Thyroid gland (tissue), 4 donors: ENCODE measurements at regions not wholly inside any gene's neighbourhood (a gene's known extent, or its start where the extent isn't known, plus 50 kb on each side); places are given as distances from the start of the nearest gene placed in this dataset.

Experiments used
- POLR2A ChIP-seq, 2 donors: fragments of 450-650 bp; IDR thresholded peaks; one replicate each; pipeline ENCODE4 v1.6.1; 2017; ENCODE audit warnings: antibody characterized with exemption in 2 of 2, mild to moderate bottlenecking in 2 of 2, moderate library complexity in 1 of 2
- TF ChIP-seq, protein P1 (sequence below), 6 experiments: fragments of 200-600 bp in 3 of 6; fragments of 450-650 bp in 3 of 6; sonication (generic) in 3 of 6; IDR thresholded peaks; one replicate each; pipeline ENCODE4 v1.5.1; 2016 to 2019; ENCODE audit warnings: antibody characterized with exemption in 6 of 6, mild to moderate bottlenecking in 2 of 6, inconsistent platforms in 1 of 6, moderate library complexity in 1 of 6

DNA sequence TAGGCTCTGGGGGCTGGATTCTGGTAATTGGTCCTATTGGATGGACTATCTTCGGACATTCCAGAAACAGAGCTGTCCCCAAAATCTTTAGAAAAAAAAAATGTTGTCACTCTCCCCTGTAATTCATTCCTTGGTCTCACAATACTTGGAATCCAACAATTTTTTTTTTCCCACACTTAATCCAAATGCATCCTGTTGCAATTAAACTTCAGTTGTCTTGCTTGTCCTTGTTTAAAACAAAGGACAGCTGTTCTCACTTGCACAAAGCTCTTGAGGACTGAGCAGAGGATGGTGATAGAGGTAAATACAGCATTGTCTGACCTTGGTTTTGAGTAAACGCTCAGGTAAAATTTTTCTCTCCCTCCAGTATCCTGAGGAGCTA, 75.3 kb downstream of the SC5D start:
- TF ChIP-seq, protein P1, sequence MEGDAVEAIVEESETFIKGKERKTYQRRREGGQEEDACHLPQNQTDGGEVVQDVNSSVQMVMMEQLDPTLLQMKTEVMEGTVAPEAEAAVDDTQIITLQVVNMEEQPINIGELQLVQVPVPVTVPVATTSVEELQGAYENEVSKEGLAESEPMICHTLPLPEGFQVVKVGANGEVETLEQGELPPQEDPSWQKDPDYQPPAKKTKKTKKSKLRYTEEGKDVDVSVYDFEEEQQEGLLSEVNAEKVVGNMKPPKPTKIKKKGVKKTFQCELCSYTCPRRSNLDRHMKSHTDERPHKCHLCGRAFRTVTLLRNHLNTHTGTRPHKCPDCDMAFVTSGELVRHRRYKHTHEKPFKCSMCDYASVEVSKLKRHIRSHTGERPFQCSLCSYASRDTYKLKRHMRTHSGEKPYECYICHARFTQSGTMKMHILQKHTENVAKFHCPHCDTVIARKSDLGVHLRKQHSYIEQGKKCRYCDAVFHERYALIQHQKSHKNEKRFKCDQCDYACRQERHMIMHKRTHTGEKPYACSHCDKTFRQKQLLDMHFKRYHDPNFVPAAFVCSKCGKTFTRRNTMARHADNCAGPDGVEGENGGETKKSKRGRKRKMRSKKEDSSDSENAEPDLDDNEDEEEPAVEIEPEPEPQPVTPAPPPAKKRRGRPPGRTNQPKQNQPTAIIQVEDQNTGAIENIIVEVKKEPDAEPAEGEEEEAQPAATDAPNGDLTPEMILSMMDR (IDR thresholded peaks at IDR 0.05): no peak
- no peak for TF ChIP-seq POLR2A (IDR thresholded peaks at IDR 0.05)
